WTC11 (cell line): ENCODE measurements at regions not wholly inside any gene's neighbourhood (a gene's known extent, or its start where the extent isn't known, plus 50 kb on each side); places are given as distances from the start of the nearest gene placed in this dataset.
A peak's percentile ranks its signal among the peaks of the same experiment; 100 is the strongest.

Experiments used
- ATAC-seq: fragments of 200-7000 bp; cut with Tn5 transposase; 2 replicates; pipeline ENCODE4 v1.10.0; 2021; ENCODE audit warnings: mild to moderate bottlenecking, moderate library complexity
- CTCF ChIA-PET: fragments of 300-600 bp; sonication (Branson Sonifier 250); formaldehyde crosslinking; loops from one replicate; lab custom pipeline; 2021; ENCODE audit warnings: antibody characterized with exemption; lab: Charles Lee
- POLR2A ChIA-PET: fragments of 350-600 bp; sonication (Branson Sonifier 250); formaldehyde crosslinking; loops from one replicate; lab custom pipeline; 2021; ENCODE audit warnings: antibody characterized with exemption; lab: Charles Lee
- DNase-seq: peaks from one replicate; pipeline ENCODE4 v3.0.0; 2021; ENCODE audit warnings: low spot score
- H3K27ac Mint-ChIP-seq: 2 replicates; pipeline ENCODE4 v1.8.0; 2021; ENCODE audit warnings: mixed read lengths
- H3K27me3 Mint-ChIP-seq: 2 replicates; pipeline ENCODE4 v1.8.0; 2021; ENCODE audit warnings: low read depth, mild to moderate bottlenecking, moderate library complexity, mixed read lengths
- H3K36me3 Mint-ChIP-seq: 2 replicates; pipeline ENCODE4 v1.8.0; 2021; ENCODE audit warnings: mixed read lengths
- H3K4me1 Mint-ChIP-seq: 2 replicates; pipeline ENCODE4 v1.8.0; 2022; ENCODE audit warnings: mixed read lengths
- H3K4me3 Mint-ChIP-seq: 2 replicates; pipeline ENCODE4 v1.8.0; 2021; ENCODE audit warnings: mild to moderate bottlenecking, moderate library complexity, mixed read lengths
- H3K9me3 Mint-ChIP-seq: 2 replicates; pipeline ENCODE4 v1.8.0; 2021; ENCODE audit warnings: mixed read lengths
- ATF1 ChIP-seq: sonication (generic); formaldehyde crosslinking; IDR thresholded peaks from 2 replicates; pipeline ENCODE4 v1.8.1; 2023; ENCODE audit warnings: mild to moderate bottlenecking, moderate library complexity, missing genetic modification reagents
- E2F4 ChIP-seq: sonication (generic); formaldehyde crosslinking; IDR thresholded peaks from 2 replicates; pipeline ENCODE4 v1.8.1; 2022; ENCODE audit warnings: low read depth, mild to moderate bottlenecking, moderate library complexity, missing genetic modification reagents, borderline replicate concordance
- ESRRA ChIP-seq: sonication (generic); formaldehyde crosslinking; IDR thresholded peaks from 2 replicates; pipeline ENCODE4 v1.8.1; 2022; ENCODE audit warnings: mild to moderate bottlenecking, missing genetic modification reagents, borderline replicate concordance
- FOXP1 ChIP-seq: sonication (generic); formaldehyde crosslinking; IDR thresholded peaks from 2 replicates; pipeline ENCODE4 v1.8.0; 2022; ENCODE audit warnings: missing genetic modification reagents, mild to moderate bottlenecking, moderate library complexity, borderline replicate concordance
- GABPB1 ChIP-seq: sonication (generic); formaldehyde crosslinking; IDR thresholded peaks from 2 replicates; pipeline ENCODE4 v1.8.1; 2023; ENCODE audit warnings: mild to moderate bottlenecking, missing genetic modification reagents
- IRF1 ChIP-seq: sonication (generic); formaldehyde crosslinking; IDR thresholded peaks from 2 replicates; pipeline ENCODE4 v1.8.0; 2023; ENCODE audit warnings: missing genetic modification reagents
- KAT7 ChIP-seq: sonication (generic); formaldehyde crosslinking; IDR thresholded peaks from 2 replicates; pipeline ENCODE4 v1.8.1; 2023; ENCODE audit warnings: missing genetic modification reagents, mild to moderate bottlenecking, borderline replicate concordance
- MAX ChIP-seq: sonication (generic); formaldehyde crosslinking; IDR thresholded peaks from 2 replicates; pipeline ENCODE4 v1.8.0; 2022; ENCODE audit warnings: mild to moderate bottlenecking, missing genetic modification reagents
- PRRX2 ChIP-seq: fragments of 250-450 bp; sonication (Bioruptor Pico); IDR thresholded peaks from 2 replicates; pipeline ENCODE4 v1.8.0; 2021; ENCODE audit warnings: mild to moderate bottlenecking
- RELA ChIP-seq: sonication (generic); formaldehyde crosslinking; IDR thresholded peaks from 2 replicates; pipeline ENCODE4 v1.8.1; 2022; ENCODE audit warnings: missing genetic modification reagents, mild to moderate bottlenecking, borderline replicate concordance
- STAT6 ChIP-seq: sonication (generic); formaldehyde crosslinking; conservative IDR thresholded peaks from 2 replicates; pipeline ENCODE4 v1.8.1; 2023; ENCODE audit warnings: mild to moderate bottlenecking, low read depth, missing genetic modification reagents, moderate library complexity
- TCF7 ChIP-seq: sonication (generic); formaldehyde crosslinking; IDR thresholded peaks from 2 replicates; pipeline ENCODE4 v1.8.0; 2022; ENCODE audit warnings: mild to moderate bottlenecking, low read depth, missing genetic modification reagents, moderate library complexity
- ZBTB21 ChIP-seq: sonication (generic); formaldehyde crosslinking; IDR thresholded peaks from 2 replicates; pipeline ENCODE4 v1.8.1; 2023; ENCODE audit warnings: mild to moderate bottlenecking, missing genetic modification reagents, borderline replicate concordance
- ZNF232 ChIP-seq: sonication (generic); formaldehyde crosslinking; IDR thresholded peaks from 2 replicates; pipeline ENCODE4 v1.8.0; 2022; ENCODE audit warnings: mild to moderate bottlenecking, missing genetic modification reagents
- ZNF281 ChIP-seq: sonication (generic); formaldehyde crosslinking; IDR thresholded peaks from 2 replicates; pipeline ENCODE4 v1.8.0; 2023; ENCODE audit warnings: mild to moderate bottlenecking, missing genetic modification reagents
- ZNF512 ChIP-seq: sonication (generic); formaldehyde crosslinking; IDR thresholded peaks from 2 replicates; pipeline ENCODE4 v1.8.1; 2022; ENCODE audit warnings: missing genetic modification reagents, borderline replicate concordance
- TF ChIP-seq, protein P1 (sequence below): sonication (generic); formaldehyde crosslinking; IDR thresholded peaks from 2 replicates; pipeline ENCODE4 v1.8.0; 2022; ENCODE audit warnings: missing genetic modification reagents

- TF ChIP-seq ZNF281 (CRISPR knock-in tag): no peak
- TF ChIP-seq RELA: no peak
- TF ChIP-seq E2F4 (CRISPR knock-in tag): no peak
- no peak for TF ChIP-seq KAT7 (CRISPR knock-in tag)
- no peak for TF ChIP-seq ZNF232 (CRISPR knock-in tag)
- TF ChIP-seq, protein P1, sequence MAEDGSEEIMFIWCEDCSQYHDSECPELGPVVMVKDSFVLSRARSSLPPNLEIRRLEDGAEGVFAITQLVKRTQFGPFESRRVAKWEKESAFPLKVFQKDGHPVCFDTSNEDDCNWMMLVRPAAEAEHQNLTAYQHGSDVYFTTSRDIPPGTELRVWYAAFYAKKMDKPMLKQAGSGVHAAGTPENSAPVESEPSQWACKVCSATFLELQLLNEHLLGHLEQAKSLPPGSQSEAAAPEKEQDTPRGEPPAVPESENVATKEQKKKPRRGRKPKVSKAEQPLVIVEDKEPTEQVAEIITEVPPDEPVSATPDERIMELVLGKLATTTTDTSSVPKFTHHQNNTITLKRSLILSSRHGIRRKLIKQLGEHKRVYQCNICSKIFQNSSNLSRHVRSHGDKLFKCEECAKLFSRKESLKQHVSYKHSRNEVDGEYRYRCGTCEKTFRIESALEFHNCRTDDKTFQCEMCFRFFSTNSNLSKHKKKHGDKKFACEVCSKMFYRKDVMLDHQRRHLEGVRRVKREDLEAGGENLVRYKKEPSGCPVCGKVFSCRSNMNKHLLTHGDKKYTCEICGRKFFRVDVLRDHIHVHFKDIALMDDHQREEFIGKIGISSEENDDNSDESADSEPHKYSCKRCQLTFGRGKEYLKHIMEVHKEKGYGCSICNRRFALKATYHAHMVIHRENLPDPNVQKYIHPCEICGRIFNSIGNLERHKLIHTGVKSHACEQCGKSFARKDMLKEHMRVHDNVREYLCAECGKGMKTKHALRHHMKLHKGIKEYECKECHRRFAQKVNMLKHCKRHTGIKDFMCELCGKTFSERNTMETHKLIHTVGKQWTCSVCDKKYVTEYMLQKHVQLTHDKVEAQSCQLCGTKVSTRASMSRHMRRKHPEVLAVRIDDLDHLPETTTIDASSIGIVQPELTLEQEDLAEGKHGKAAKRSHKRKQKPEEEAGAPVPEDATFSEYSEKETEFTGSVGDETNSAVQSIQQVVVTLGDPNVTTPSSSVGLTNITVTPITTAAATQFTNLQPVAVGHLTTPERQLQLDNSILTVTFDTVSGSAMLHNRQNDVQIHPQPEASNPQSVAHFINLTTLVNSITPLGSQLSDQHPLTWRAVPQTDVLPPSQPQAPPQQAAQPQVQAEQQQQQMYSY (CRISPR knock-in tag): no peak
- TF ChIP-seq FOXP1 (CRISPR knock-in tag): no peak
- no peak for TF ChIP-seq ZNF512
- no peak for TF ChIP-seq PRRX2 (CRISPR knock-in tag)
- no peak for TF ChIP-seq IRF1 (CRISPR knock-in tag)
- no peak for TF ChIP-seq ATF1 (CRISPR knock-in tag)
- TF ChIP-seq TCF7: no peak
- no peak for TF ChIP-seq ZBTB21
- TF ChIP-seq, all 79 proteins: peak for 0
Measured at GRCh38 chr2:81249152-81249551, 944.6 kb upstream of the LRRTM1 start (continued).

DNA sequence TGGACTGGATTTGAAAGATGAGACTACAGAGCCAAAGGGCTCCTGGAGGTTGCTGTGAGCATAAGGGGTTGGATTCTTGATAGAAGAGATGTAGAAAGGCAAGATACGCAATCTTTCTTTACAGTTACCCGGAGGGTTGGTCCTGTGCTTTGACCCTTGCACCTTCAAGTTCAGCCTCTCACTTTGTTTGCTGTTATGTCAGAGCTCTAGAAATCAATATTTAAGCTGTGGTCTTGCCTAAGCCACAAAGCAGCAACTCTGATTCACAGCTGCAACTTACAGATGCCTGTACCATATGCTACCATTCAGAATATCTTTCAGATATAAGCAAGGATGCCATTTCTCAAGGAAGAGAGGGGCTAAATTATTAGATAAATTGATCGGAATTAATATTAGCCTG lies 943.1 kb upstream of the LRRTM1 start:
- no peak for DNase-seq
- Mint-ChIP-seq H3K27ac (no peak overlapping the region), H3K27me3 (no peaks in the 10 kb centered on the region), H3K36me3 (no peaks in the 10 kb centered on the region), H3K4me3 (no peak overlapping the region), H3K9me3 (no peaks in the 10 kb centered on the region), H3K4me1 (no peaks in the 10 kb centered on the region)
- ChIA-PET CTCF (no interaction called here), POLR2A (no interaction called here)
- no peak for TF ChIP-seq MAX
- no peak for TF ChIP-seq PRRX2 (CRISPR knock-in tag)
- no peak for TF ChIP-seq STAT6 (CRISPR knock-in tag)
- TF ChIP-seq ESRRA (CRISPR knock-in tag): no peak
- peak; percentile 84 for TF ChIP-seq GABPB1
- no peak for ATAC-seq
